ENCODE measurements at regions not wholly inside any gene's neighbourhood (a gene's known extent, or its start where the extent isn't known, plus 50 kb on each side); places are given as distances from the start of the nearest gene placed in this dataset.

DNA sequence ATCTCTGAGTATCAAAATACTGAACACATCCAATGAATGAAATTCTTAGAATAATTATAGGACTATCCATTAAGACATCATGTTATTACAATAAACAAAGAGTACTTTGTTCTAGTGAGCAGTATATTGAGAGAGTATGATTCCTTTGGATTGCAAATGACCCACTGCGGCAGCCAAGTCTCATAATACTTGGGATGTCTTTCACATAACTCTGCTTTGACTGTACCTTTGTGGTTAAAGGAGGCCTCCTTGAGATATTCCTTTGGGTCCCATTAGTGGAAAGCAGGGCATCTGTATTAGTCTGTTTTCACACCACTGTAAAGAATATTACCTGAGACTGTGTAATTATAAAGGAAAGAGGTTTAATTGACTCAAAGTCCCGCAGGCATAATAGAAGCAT is 593.8 kb downstream of the TRHDE start:
- TF ChIP-seq, protein P1, sequence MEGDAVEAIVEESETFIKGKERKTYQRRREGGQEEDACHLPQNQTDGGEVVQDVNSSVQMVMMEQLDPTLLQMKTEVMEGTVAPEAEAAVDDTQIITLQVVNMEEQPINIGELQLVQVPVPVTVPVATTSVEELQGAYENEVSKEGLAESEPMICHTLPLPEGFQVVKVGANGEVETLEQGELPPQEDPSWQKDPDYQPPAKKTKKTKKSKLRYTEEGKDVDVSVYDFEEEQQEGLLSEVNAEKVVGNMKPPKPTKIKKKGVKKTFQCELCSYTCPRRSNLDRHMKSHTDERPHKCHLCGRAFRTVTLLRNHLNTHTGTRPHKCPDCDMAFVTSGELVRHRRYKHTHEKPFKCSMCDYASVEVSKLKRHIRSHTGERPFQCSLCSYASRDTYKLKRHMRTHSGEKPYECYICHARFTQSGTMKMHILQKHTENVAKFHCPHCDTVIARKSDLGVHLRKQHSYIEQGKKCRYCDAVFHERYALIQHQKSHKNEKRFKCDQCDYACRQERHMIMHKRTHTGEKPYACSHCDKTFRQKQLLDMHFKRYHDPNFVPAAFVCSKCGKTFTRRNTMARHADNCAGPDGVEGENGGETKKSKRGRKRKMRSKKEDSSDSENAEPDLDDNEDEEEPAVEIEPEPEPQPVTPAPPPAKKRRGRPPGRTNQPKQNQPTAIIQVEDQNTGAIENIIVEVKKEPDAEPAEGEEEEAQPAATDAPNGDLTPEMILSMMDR (IDR thresholded peaks at IDR 0.05), result no peak

DNA sequence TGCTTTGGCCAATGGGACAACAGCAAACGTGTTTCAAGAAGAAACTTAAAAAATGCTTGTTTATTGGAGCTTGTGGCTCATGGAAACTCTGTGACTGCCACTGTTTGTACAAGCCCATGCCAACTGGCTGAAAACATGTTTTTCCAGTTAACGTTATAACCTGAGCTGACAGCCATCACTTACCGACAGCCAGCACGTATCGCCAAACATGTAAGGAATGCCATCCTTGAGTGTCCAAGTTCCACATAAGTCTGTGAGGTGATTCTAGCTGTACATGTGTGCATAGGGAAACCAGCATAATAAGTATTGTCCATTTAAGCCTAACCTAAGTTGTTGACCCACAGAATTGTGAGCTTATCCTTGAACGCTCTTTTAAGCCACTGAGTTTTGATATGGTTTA is 596.9 kb downstream of the TRHDE start:
- TF ChIP-seq, protein P1 (IDR thresholded peaks at IDR 0.05), result no peak

DNA sequence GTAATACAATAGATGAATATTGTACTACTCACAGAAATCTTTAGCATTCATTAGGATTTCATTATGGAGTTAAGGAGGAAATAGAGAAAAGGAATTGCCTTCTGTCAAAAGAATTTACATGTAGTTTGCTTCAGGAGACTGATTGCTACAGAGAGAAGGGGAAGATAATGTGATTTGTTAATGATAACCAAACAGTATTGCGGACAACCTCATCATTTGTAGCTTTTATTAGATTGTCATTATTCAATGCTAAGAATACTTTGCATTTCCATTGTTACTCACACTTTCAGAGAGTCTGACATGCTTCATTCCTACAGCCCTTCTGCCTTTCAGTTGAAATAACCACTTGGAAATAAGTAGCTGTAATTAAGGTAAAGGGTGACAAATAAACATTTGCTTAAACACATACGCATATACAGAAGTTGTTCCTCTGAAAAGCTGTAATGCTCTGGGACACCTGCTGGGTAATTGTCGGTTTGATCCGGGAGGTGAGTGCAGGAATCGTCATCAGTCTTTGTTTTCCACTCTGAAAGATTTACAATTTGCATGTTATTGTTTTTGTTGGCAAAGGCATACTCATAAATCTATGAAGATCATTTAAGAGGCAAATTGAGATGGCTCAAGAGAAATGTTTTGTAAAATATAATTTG is 600.2 kb downstream of the TRHDE start:
- TF ChIP-seq, protein P1 (IDR thresholded peaks at IDR 0.05), result no peak

DNA sequence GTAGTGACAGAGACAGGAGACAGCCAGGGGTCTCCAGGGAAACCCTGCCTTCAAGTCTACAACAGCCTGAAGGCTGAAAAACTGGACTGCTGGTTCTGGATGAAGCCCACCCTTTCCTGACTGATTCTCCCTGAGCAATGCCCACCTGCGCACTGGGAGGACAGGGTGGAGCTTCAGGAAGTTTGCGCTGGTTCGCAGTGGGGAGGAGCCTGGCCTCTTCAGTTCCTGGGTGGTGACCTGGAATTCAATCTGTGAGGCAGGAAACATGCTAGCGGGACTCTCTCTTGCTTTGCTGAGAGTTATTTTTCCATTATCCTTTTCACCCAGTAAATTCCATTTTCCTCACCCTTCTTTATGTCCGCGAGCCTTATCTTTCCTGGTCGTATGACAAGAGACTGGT is 600.8 kb downstream of the TRHDE start:
- TF ChIP-seq, protein P1 (IDR thresholded peaks at IDR 0.05), result no peak

DNA sequence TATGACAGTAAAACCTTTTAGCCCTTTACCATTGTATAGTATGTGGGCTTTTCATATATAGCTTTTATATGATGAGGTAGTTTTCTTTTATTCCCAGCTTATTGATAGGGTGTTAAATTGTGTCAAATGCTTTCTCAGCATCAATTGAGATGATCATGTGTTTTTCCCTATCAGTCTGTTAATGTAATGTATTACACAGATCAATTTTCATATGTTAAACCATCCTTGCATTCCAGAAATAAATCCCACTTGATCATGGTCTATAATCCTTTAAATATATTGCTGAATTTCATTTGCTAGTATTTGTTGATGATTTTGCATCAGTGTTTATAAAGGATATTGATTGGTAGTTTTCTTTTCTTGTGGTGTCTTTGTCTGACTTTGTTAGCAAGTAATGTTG is 603.9 kb downstream of the TRHDE start:
- TF ChIP-seq, protein P1 (IDR thresholded peaks at IDR 0.05), result no peak

DNA sequence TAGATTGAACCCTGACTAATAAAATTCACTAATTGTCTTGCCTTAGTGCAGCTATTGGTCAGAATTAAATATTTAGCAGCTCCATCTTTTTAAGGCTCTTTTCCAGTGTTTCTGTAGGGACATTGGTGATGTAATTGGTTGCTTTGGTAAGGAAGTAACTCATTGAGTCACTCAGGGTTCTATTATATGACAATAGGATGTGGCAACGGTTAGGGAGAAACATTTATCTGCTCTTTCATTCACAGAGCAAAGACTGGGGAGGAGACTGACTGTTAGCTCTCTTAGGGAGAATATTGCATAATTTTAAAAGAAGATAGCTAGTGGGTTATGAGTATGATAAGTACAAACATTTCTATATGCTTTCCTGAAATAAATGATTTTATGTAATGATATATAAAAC is 616.5 kb downstream of the TRHDE start:
- TF ChIP-seq, protein P1 (IDR thresholded peaks at IDR 0.05), result no peak

DNA sequence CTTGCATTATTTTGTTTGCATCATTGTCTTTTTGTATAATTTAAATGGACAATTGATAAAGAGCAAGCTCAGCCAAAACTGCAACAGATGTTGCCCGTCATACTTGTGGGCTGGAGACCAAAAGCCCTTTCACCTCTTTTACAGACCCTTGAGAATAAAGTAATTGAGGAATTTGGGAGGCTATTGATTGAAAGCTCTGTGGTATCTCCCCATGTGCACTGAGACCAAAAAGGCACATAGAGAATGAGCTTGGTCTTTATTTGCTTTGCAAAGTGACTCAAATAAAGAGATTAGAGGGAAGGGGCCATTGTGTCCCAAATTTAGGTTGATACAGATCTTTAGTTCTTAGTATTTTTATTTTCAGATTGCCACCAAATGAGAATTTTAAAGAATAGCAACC is 617.6 kb downstream of the TRHDE start:
- TF ChIP-seq, protein P1 (IDR thresholded peaks at IDR 0.05), result no peak

DNA sequence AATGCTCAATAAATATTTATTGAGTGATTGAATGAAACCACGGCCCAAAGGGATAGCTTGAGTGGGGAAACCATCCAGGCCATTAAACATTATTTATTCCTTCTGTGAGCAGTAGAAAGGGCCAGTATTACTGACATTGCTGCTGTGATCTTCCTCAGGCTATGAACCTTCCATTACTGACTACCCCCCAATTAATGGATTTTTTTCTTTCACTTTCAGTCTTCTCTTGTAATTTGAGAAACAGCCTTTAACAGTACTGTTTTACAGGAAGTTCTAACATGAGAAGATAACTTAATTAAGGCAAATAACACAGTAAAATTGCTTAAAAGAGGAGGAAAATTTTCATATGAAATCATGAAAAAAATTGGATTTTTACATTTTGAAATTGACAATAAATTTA is 629.5 kb downstream of the TRHDE start:
- TF ChIP-seq, protein P1 (IDR thresholded peaks at IDR 0.05), result no peak
